GM21717 (cell line): ENCODE measurements at regions not wholly inside any gene's neighbourhood (a gene's known extent, or its start where the extent isn't known, plus 50 kb on each side); places are given as distances from the start of the nearest gene placed in this dataset.

Source experiments
- ATAC-seq: cut with Tn5 transposase; IDR thresholded peaks from one replicate; pipeline ENCODE4 v1.9.1; 2021; ENCODE audit warnings: mild to moderate bottlenecking, moderate library complexity; ENCODE audit not compliant: unreplicated experiment

- no peak for ATAC-seq
Observed at GRCh38 chr15:94882071-94882712, 650.8 kb downstream of the MCTP2 start.

- ATAC-seq, result no peak
Observed at GRCh38 chr15:94887391-94887790, 656.0 kb downstream of the MCTP2 start.

GRCh38 chr15:94889153-94889552 is 657.8 kb downstream of the MCTP2 start:
- no peak for ATAC-seq

- ATAC-seq, result no peak
Observed at GRCh38 chr15:94893091-94893490, 661.7 kb downstream of the MCTP2 start.

GRCh38 chr15:94894056-94894455 is 662.7 kb downstream of the MCTP2 start:
- no peak for ATAC-seq

- ATAC-seq, result no peak
Observed at GRCh38 chr15:94909510-94909909, 678.1 kb downstream of the MCTP2 start.

GRCh38 chr15:94910166-94910565 is 678.8 kb downstream of the MCTP2 start:
- ATAC-seq, result no peak

- no peak for ATAC-seq
Observed at GRCh38 chr15:94912760-94913159, 681.4 kb downstream of the MCTP2 start.

GRCh38 chr15:94917068-94917467 is 685.7 kb downstream of the MCTP2 start:
- ATAC-seq, result no peak

- ATAC-seq, result no peak
Observed at GRCh38 chr15:94921936-94922335, 690.6 kb downstream of the MCTP2 start.

GRCh38 chr15:94924057-94924456 is 692.7 kb downstream of the MCTP2 start:
- no peak for ATAC-seq

- no peak for ATAC-seq
Observed at GRCh38 chr15:94924971-94925598, 693.7 kb downstream of the MCTP2 start.

- ATAC-seq, result no peak
Observed at GRCh38 chr15:94925680-94926079, 694.3 kb downstream of the MCTP2 start.

- no peak for ATAC-seq
Observed at GRCh38 chr15:94927003-94927402, 695.6 kb downstream of the MCTP2 start.

- ATAC-seq, result no peak
Observed at GRCh38 chr15:94929282-94929681, 697.9 kb downstream of the MCTP2 start.

GRCh38 chr15:94930441-94930840 is 699.1 kb downstream of the MCTP2 start:
- ATAC-seq, result no peak

- ATAC-seq, result no peak
Observed at GRCh38 chr15:94930960-94931359, 699.6 kb downstream of the MCTP2 start.

GRCh38 chr15:94934440-94934839 is 703.1 kb downstream of the MCTP2 start:
- no peak for ATAC-seq

GRCh38 chr15:94937242-94937641 is 705.9 kb downstream of the MCTP2 start:
- no peak for ATAC-seq

GRCh38 chr15:94943888-94944287 is 712.5 kb downstream of the MCTP2 start:
- ATAC-seq, result no peak

- ATAC-seq, result no peak
Observed at GRCh38 chr15:94951538-94951937, 720.2 kb downstream of the MCTP2 start.

GRCh38 chr15:94963953-94964352 is 732.6 kb downstream of the MCTP2 start:
- no peak for ATAC-seq

GRCh38 chr15:94965593-94965992 is 734.2 kb downstream of the MCTP2 start:
- ATAC-seq, result no peak
